LNCAP (cell line): ENCODE measurements at regions not wholly inside any gene's neighbourhood (a gene's known extent, or its start where the extent isn't known, plus 50 kb on each side); places are given as distances from the start of the nearest gene placed in this dataset.

Experiments
- TF ChIP-seq, protein P1 (sequence below): fragments of 450-650 bp; IDR thresholded peaks from 2 replicates; pipeline ENCODE4 v1.5.1; 2017; ENCODE audit warnings: mild to moderate bottlenecking

DNA sequence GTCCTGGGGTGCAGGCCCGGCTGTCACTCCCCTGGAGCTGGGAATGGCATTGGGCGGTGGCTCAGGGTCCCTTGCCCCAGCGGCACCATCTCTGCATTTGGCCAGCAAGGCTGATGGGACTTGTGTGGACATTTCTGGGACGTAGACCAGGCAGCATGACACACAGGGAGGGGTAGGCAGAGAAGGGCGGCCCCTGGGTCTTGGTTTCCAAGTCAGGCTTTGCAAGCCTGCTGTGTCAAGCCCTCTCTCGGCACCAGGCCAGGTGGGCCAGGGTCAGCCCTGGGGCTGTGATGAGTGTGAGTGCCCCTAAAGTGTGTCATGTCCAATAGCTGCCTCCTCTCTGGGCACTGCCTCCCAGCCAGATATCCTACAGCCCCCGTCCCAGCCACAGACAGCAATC is 335.2 kb downstream of the SEC14L1 start:
- TF ChIP-seq, protein P1, sequence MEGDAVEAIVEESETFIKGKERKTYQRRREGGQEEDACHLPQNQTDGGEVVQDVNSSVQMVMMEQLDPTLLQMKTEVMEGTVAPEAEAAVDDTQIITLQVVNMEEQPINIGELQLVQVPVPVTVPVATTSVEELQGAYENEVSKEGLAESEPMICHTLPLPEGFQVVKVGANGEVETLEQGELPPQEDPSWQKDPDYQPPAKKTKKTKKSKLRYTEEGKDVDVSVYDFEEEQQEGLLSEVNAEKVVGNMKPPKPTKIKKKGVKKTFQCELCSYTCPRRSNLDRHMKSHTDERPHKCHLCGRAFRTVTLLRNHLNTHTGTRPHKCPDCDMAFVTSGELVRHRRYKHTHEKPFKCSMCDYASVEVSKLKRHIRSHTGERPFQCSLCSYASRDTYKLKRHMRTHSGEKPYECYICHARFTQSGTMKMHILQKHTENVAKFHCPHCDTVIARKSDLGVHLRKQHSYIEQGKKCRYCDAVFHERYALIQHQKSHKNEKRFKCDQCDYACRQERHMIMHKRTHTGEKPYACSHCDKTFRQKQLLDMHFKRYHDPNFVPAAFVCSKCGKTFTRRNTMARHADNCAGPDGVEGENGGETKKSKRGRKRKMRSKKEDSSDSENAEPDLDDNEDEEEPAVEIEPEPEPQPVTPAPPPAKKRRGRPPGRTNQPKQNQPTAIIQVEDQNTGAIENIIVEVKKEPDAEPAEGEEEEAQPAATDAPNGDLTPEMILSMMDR, result no peak

- TF ChIP-seq, protein P1, result no peak
These were observed 335.7 kb downstream of the SEC14L1 start for GRCh38 chr17:77476498-77476897.

DNA sequence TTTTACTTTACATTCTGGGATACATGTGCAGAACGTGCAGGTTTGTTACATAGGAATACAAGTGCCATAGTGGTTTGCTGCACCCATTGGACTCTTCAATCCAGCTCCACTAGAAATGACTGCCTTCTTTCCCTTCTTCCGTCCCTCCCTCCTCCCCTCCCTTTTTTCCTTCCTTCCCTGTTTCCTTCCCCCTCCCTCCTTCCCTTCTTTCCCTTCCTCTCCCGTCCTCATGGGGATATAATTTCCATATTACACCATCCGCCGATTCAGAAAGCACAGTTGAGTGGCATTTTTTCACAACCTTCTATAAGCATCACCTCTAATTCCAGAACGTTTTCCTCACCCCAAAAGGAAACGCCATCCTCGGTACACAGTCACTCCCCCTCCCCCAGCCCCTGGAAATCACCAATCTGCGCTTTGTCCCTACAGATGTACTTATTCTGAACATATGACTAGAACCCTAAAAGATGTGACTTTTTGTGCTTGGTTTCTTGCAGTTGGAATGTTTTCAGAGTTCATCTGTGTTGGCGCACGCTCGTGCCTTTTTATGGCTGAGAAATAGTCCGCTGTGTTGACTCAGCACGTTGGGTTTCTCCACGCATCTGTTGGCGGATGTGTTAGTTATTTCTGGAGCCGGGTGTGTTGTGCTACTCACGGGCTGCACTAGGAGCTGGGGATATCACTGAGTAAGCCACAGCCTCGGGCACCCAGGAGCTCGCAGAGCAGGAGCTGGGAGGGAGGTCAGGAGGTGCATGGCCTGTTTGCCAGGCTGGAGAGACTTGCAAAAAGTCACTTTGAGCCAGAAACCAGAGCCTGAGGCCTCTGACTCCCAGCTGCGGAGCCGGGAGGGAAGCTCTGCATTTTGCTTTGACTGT is 336.4 kb downstream of the SEC14L1 start:
- TF ChIP-seq, protein P1, result no peak

GRCh38 chr17:77478281-77478680 is 337.5 kb downstream of the SEC14L1 start:
- TF ChIP-seq, protein P1, result no peak

DNA sequence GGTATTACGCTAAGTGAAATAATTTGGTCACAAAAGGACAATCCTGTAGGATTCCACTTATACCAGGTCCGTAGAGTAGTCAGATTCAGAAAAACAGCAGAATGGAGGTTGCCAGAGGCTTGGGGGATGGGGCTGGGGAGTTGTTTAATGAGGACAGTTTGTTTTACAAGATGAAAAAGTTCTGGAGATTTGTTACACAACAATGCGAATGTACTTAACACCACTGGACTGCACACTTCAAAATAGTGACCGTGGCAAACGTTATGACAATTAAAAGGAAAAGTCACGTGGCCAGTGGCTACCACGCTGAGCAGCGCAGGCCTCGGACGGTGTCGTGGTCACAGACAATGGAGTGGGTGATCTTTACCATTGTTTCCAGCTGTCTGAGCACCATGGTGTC is 338.1 kb downstream of the SEC14L1 start:
- TF ChIP-seq, protein P1, result no peak

DNA sequence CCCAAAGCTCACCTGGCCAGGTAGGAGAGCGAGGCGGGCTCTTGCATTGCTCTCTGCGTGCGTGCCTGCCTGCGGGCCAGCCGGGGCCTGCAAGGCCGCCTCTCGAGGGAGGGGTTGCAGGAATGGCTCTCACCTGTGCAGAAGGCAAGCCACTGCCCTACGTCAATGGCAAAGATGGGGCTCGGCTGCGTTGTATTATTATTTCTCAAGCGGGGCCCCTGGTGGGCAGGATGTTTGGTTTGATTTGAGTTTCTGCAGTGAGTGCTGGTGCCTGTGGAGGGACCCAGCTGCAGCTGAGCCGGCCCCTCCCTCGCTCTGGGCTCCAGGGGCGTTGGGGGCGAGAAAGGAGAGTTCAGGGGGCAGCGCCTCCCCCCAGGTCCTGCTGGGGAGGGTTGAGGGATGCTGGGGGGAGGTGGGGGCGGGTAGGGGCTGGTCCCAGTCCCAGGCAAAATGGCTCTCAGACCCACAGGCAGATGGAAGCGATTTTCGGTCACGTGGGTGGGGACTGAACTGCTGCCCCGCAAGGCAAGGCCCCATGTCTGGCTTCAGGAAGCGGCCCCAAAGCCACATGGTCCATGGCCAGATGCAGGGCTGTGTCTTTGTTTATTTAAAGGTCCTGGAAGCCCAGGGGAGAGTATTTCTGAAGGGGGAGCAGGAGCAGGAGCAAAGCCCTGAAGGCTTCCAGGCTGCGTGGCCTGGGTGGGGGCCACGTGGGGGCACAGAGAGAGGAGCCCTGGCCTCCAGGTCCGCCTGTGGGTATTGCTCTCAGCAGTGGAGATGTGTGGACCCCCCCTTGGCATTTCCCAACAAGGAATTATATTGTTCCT is 338.8 kb downstream of the SEC14L1 start:
- TF ChIP-seq, protein P1, result no peak

- TF ChIP-seq, protein P1, result no peak
These were observed 339.4 kb downstream of the SEC14L1 start for GRCh38 chr17:77480199-77480508.
